ENCODE measurements at regions not wholly inside any gene's neighbourhood (a gene's known extent, or its start where the extent isn't known, plus 50 kb on each side); places are given as distances from the start of the nearest gene placed in this dataset.
A peak's percentile ranks its signal among the peaks of the same experiment; 100 is the strongest.

- Histone ChIP-seq H3K9me3 (ENCODE audit: low read length) (no peaks in the 10 kb centered on the region), H3K79me2 (ENCODE audit: insufficient read depth, low read length) (no peaks in the 10 kb centered on the region), H3K9ac (ENCODE audit: insufficient read depth, low read depth, low read length) (no peak overlapping the region), H3K36me3 (replicated peaks in 1 of 2; ENCODE audit: control insufficient read depth in 1 of 2, insufficient read depth in 2 of 2, low read length in 2 of 2) (no peaks in the 10 kb centered on the region), H2AFZ (ENCODE audit: low read length) (no peak overlapping the region), H3K27ac (ENCODE audit: extremely low read length, insufficient read depth, low read length) (no peak overlapping the region), H3K27me3 (ENCODE audit: control insufficient read depth in 1 of 2, insufficient read depth in 2 of 2, low read length in 2 of 2) (peaks cover 0 to 56% of the 10 kb centered on the region in 2 experiments; a peak in 3 of 5 replicates), H3K4me3 (replicated peaks in 1 of 3; ENCODE audit: insufficient read depth in 1 of 3, low read depth in 2 of 3, low read length in 3 of 3) (no peak overlapping the region), H3K4me1 (ENCODE audit: insufficient read depth, low read length) (peaks cover 20% of the 10 kb centered on the region), H3K4me2 (ENCODE audit: low read depth, low read length) (no peak overlapping the region), H4K20me1 (ENCODE audit: insufficient read depth, low read length) (no peaks in the 10 kb centered on the region)
- FAIRE-seq (no peak), DNase-seq (ENCODE audit: low spot score) (no peak), ATAC-seq (no peak)
- BruUV-seq (replicated peaks): no TSS peak
- WGBS (ENCODE audit: low lambda C conversion rate): 1% methylated on average over 2 of the region's 2 CpGs
- TF ChIP-seq ZNF543 (CRISPR knock-in tag; IDR thresholded peaks at IDR 0.05) (no peak), ZNF138 (CRISPR knock-in tag; IDR thresholded peaks at IDR 0.05; ENCODE audit: low read depth) (no peak), ZNF616 (CRISPR knock-in tag; IDR thresholded peaks at IDR 0.05; ENCODE audit: low read depth) (no peak), ZNF691 (CRISPR knock-in tag; IDR thresholded peaks at IDR 0.05; ENCODE audit: borderline replicate concordance, low read depth) (no peak), SMYD3 (CRISPR knock-in tag; IDR thresholded peaks at IDR 0.05) (no peak), ZFP82 (CRISPR knock-in tag; IDR thresholded peaks at IDR 0.05; ENCODE audit: borderline replicate concordance) (no peak)
- in situ Hi-C loops (cut with HindIII; ENCODE audit: extremely low pct_ligation_motif_present, low pct_unique_long_range_greater_than_20kb) (loop anchor here (5.0 kb wide), 1 partner anchor 42 kb away; no protein-coding TSS in a partner anchor), intact Hi-C loops (cut with micrococcal nuclease; ENCODE audit: unreplicated experiment) (no loop called here)
- ChIA-PET CTCF (ENCODE audit: low intra/inter-chr PET ratio, low total read pairs) (no interaction called here), POLR2A (no interaction called here)
Measured at GRCh38 chr2:205904873-205905272, 181.1 kb downstream of the INO80D start.

- peaks cover 0 to 48% of the 10 kb centered on the region in 2 experiments; a peak in 3 of 5 replicates for H3K27me3 ChIP-seq (ENCODE audit: control insufficient read depth in 1 of 2, insufficient read depth in 2 of 2, low read length in 2 of 2)
- WGBS (ENCODE audit: low lambda C conversion rate): 7% methylated on average over 10 of the region's 10 CpGs
- DNase-seq (ENCODE audit: low spot score) (peak; percentile 79), ATAC-seq (peak; percentile 98), FAIRE-seq (peak; percentile 90)
- H3K4me2 ChIP-seq (ENCODE audit: low read depth, low read length): peak overlapping the region; percentile 42; the same call in 1 of the 2 replicates
- H3K27ac ChIP-seq (ENCODE audit: extremely low read length, insufficient read depth, low read length): no peak overlapping the region
- H3K4me3 ChIP-seq (replicated peaks in 1 of 3; ENCODE audit: insufficient read depth in 1 of 3, low read depth in 2 of 3, low read length in 3 of 3): no peak overlapping the region
- peaks cover 20% of the 10 kb centered on the region for H3K4me1 ChIP-seq (ENCODE audit: insufficient read depth, low read length)
- no peak overlapping the region for H3K9ac ChIP-seq (ENCODE audit: insufficient read depth, low read depth, low read length)
- no peaks in the 10 kb centered on the region for H3K36me3 ChIP-seq (replicated peaks in 1 of 2; ENCODE audit: control insufficient read depth in 1 of 2, insufficient read depth in 2 of 2, low read length in 2 of 2)
- POLR2A ChIA-PET: no interaction called here
- no peaks in the 10 kb centered on the region for H4K20me1 ChIP-seq (ENCODE audit: insufficient read depth, low read length)
- no peak overlapping the region for H2AFZ ChIP-seq (ENCODE audit: low read length)
- H3K9me3 ChIP-seq (ENCODE audit: low read length): no peaks in the 10 kb centered on the region
- in situ Hi-C loops (cut with HindIII; ENCODE audit: extremely low pct_ligation_motif_present, low pct_unique_long_range_greater_than_20kb) (loop anchor here (5.0 kb wide), 1 partner anchor 44 kb away; no protein-coding TSS in a partner anchor), intact Hi-C loops (cut with micrococcal nuclease; ENCODE audit: unreplicated experiment) (loop anchor here (1.0 kb wide), 2 partner anchors 23 to 45 kb away; no protein-coding TSS in a partner anchor)
- no peaks in the 10 kb centered on the region for H3K79me2 ChIP-seq (ENCODE audit: insufficient read depth, low read length)
- CTCF ChIA-PET (ENCODE audit: low intra/inter-chr PET ratio, low total read pairs): interaction anchor here (1.6 to 3.2 kb wide), 2 partner anchors 22 to 44 kb away, joined by 13 to 20 read pairs; no protein-coding TSS in a partner anchor
- no TSS peak for BruUV-seq (replicated peaks)
- TF ChIP-seq ZBTB8A (CRISPR knock-in tag; IDR thresholded peaks at IDR 0.05; ENCODE audit: borderline replicate concordance, low read depth) (no peak), THRA (CRISPR knock-in tag; IDR thresholded peaks at IDR 0.05; ENCODE audit: borderline replicate concordance) (peak; percentile 77; the same call in 1 of the 2 replicates), ZSCAN31 (CRISPR knock-in tag; IDR thresholded peaks at IDR 0.05; ENCODE audit: low read depth) (0 out of 2 replicates have a peak, but pooled peaks have one; percentile 30), MAZ (IDR thresholded peaks at IDR 0.05; ENCODE audit: borderline replicate concordance, low read depth, low read length) (no peak), MAZ (CRISPR knock-in tag; IDR thresholded peaks at IDR 0.05; ENCODE audit: low read depth) (0 out of 2 replicates have a peak, but pooled peaks have one; percentile 48), ZBTB44 (CRISPR knock-in tag; IDR thresholded peaks at IDR 0.05) (0 out of 2 replicates have a peak, but pooled peaks have one; percentile 41)
Measured at GRCh38 chr2:205903549-205904129, 182.3 kb downstream of the INO80D start.

All from HepG2 (cell line).